ENCODE measurements at regions not wholly inside any gene's neighbourhood (a gene's known extent, or its start where the extent isn't known, plus 50 kb on each side); places are given as distances from the start of the nearest gene placed in this dataset.

GRCh38 chr12:31819427-31819826 is 90.6 kb upstream of the AMN1 start:
- H3K27ac Mint-ChIP-seq (ENCODE audit: unreplicated experiment) = no peak overlapping the region
- H3K4me3 Mint-ChIP-seq (ENCODE audit: unreplicated experiment) = no peak overlapping the region
- H3K4me1 Mint-ChIP-seq (ENCODE audit: low read depth) = no peaks in the 10 kb centered on the region
- peaks cover 7% of the 10 kb centered on the region for H3K9me3 Mint-ChIP-seq (ENCODE audit: low read depth)
- peaks cover 3% of the 10 kb centered on the region for H3K27me3 Mint-ChIP-seq (ENCODE audit: low read depth)
- DNase-seq (ENCODE audit: low spot score) = no peak
- peaks cover 3% of the 10 kb centered on the region for H3K36me3 Mint-ChIP-seq (ENCODE audit: low read depth)
- no peak for TF ChIP-seq CTCF (IDR thresholded peaks at IDR 0.05)

- Mint-ChIP-seq H3K27me3 (ENCODE audit: low read depth) (peaks cover under 1% of the 10 kb centered on the region), H3K4me1 (ENCODE audit: low read depth) (no peaks in the 10 kb centered on the region), H3K4me3 (ENCODE audit: unreplicated experiment) (no peak overlapping the region), H3K27ac (ENCODE audit: unreplicated experiment) (no peak overlapping the region), H3K36me3 (ENCODE audit: low read depth) (peaks cover 1% of the 10 kb centered on the region), H3K9me3 (ENCODE audit: low read depth) (peaks cover under 1% of the 10 kb centered on the region)
- no peak for DNase-seq (ENCODE audit: low spot score)
- TF ChIP-seq CTCF (IDR thresholded peaks at IDR 0.05) = no peak
These were observed 89.9 kb upstream of the AMN1 start for GRCh38 chr12:31818623-31819268.

- no peak overlapping the region for H3K4me3 Mint-ChIP-seq (ENCODE audit: unreplicated experiment)
- DNase-seq (ENCODE audit: low spot score) = no peak
- no peak overlapping the region for H3K27ac Mint-ChIP-seq (ENCODE audit: unreplicated experiment)
- no peaks in the 10 kb centered on the region for H3K27me3 Mint-ChIP-seq (ENCODE audit: low read depth)
- TF ChIP-seq CTCF (IDR thresholded peaks at IDR 0.05) = no peak
- H3K36me3 Mint-ChIP-seq (ENCODE audit: low read depth) = no peaks in the 10 kb centered on the region
- no peaks in the 10 kb centered on the region for H3K9me3 Mint-ChIP-seq (ENCODE audit: low read depth)
- no peaks in the 10 kb centered on the region for H3K4me1 Mint-ChIP-seq (ENCODE audit: low read depth)
These were observed 88.3 kb upstream of the AMN1 start for GRCh38 chr12:31817120-31817519.

- Mint-ChIP-seq H3K4me1 (ENCODE audit: low read depth) (no peaks in the 10 kb centered on the region), H3K4me3 (ENCODE audit: unreplicated experiment) (no peak overlapping the region), H3K27me3 (ENCODE audit: low read depth) (no peaks in the 10 kb centered on the region), H3K36me3 (ENCODE audit: low read depth) (no peaks in the 10 kb centered on the region), H3K27ac (ENCODE audit: unreplicated experiment) (no peak overlapping the region), H3K9me3 (ENCODE audit: low read depth) (no peaks in the 10 kb centered on the region)
- TF ChIP-seq CTCF (IDR thresholded peaks at IDR 0.05) = no peak
- no peak for DNase-seq (ENCODE audit: low spot score)
These were observed 86.3 kb upstream of the AMN1 start for GRCh38 chr12:31815096-31815495.

- Mint-ChIP-seq H3K36me3 (ENCODE audit: low read depth) (no peaks in the 10 kb centered on the region), H3K4me1 (ENCODE audit: low read depth) (no peaks in the 10 kb centered on the region), H3K4me3 (ENCODE audit: unreplicated experiment) (no peak overlapping the region)
These were observed 84.5 kb upstream of the AMN1 start for GRCh38 chr12:31813305-31813704.

More at GRCh38 chr12:31813305-31813704, 84.5 kb upstream of the AMN1 start:
- no peak overlapping the region for H3K27ac Mint-ChIP-seq (ENCODE audit: unreplicated experiment)
- H3K9me3 Mint-ChIP-seq (ENCODE audit: low read depth) = no peaks in the 10 kb centered on the region
- TF ChIP-seq CTCF (IDR thresholded peaks at IDR 0.05) = no peak
- DNase-seq (ENCODE audit: low spot score) = no peak
- H3K27me3 Mint-ChIP-seq (ENCODE audit: low read depth) = no peaks in the 10 kb centered on the region
